Spleen (tissue), 7 donors: ENCODE measurements at regions not wholly inside any gene's neighbourhood (a gene's known extent, or its start where the extent isn't known, plus 50 kb on each side); places are given as distances from the start of the nearest gene placed in this dataset.

ENCODE experiments used
- POLR2A ChIP-seq, 3 donors: fragments of 450-650 bp; IDR thresholded peaks; one replicate each; pipeline ENCODE4 v1.5.1; 2017; ENCODE audit warnings: antibody characterized with exemption in 3 of 3, mild to moderate bottlenecking in 1 of 3
- TF ChIP-seq, protein P1 (sequence below), 11 experiments: fragments of 200-600 bp in 7 of 11; fragments of 450-650 bp in 4 of 11; sonication (generic) in 4 of 11; IDR thresholded peaks in 8 of 11; conservative IDR thresholded peaks in 3 of 11; 1 replicate in 7 of 11; 2 replicates in 4 of 11; pipeline versions ENCODE4 v1.4.0 to v1.8.0; 2016 to 2021; ENCODE audit warnings: antibody characterized with exemption in 11 of 11, inconsistent platforms in 4 of 11, mild to moderate bottlenecking in 1 of 11
- donor health status: DM: no; HTN: no; CAD: no; lungs with moderate emphysema.
- donor health status: DM: no; HTN: no; CAD: no.
- donor health status: DM: no; HTN: no; CAD: no.

DNA sequence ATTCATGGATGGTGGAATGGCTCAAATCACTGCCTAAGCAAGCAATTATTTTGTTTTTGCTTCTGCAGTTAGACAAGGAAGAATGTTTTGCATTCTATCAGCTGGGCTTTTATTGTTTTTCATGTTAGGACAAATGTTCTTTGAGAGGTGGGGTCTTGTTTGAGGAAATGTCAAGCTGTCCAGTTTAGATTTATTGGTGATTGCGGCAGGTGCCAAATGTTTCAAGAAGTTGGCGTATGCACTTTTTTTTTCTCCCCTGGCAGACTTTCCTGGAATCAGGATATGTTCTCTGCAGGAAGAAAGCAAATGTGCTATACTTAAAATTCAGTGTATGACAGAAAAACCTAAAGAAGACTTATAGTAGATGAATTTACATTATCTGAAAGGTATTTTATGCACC is 81.0 kb upstream of the JAG1 start:
- TF ChIP-seq, protein P1, sequence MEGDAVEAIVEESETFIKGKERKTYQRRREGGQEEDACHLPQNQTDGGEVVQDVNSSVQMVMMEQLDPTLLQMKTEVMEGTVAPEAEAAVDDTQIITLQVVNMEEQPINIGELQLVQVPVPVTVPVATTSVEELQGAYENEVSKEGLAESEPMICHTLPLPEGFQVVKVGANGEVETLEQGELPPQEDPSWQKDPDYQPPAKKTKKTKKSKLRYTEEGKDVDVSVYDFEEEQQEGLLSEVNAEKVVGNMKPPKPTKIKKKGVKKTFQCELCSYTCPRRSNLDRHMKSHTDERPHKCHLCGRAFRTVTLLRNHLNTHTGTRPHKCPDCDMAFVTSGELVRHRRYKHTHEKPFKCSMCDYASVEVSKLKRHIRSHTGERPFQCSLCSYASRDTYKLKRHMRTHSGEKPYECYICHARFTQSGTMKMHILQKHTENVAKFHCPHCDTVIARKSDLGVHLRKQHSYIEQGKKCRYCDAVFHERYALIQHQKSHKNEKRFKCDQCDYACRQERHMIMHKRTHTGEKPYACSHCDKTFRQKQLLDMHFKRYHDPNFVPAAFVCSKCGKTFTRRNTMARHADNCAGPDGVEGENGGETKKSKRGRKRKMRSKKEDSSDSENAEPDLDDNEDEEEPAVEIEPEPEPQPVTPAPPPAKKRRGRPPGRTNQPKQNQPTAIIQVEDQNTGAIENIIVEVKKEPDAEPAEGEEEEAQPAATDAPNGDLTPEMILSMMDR (IDR thresholded peaks at IDR 0.05 in 8 of 11, conservative IDR thresholded peaks at IDR 0.05 in 3 of 11), result no peak
- TF ChIP-seq POLR2A (IDR thresholded peaks at IDR 0.05), result no peak
